GM12878 (cell line): ENCODE measurements at regions not wholly inside any gene's neighbourhood (a gene's known extent, or its start where the extent isn't known, plus 50 kb on each side); places are given as distances from the start of the nearest gene placed in this dataset.

Experiments used
- ATAC-seq: fragments of 200-7000 bp; cut with Tn5 transposase; 3 replicates; pipeline ENCODE4 v1.9.1; 2020; ENCODE audit warnings: mild to moderate bottlenecking, moderate library complexity
- BruUV-seq: library from RNA; stranded (reverse); fragments of 400-500 nt; replicated peaks from 2 replicates; lab custom pipeline; 2021; lab: Mats Ljungman, UMichigan
- CTCF ChIA-PET: fragments of 300-600 bp; sonication (Branson Sonifier 250); formaldehyde crosslinking; extraction: SDS; loops from one replicate; lab custom pipeline; 2021; ENCODE audit warnings: inconsistent platforms; lab: Yijun Ruan, JAX
- POLR2A ChIA-PET: fragments of 350-600 bp; formaldehyde crosslinking; extraction: SDS; loops from one replicate; lab custom pipeline; 2021; ENCODE audit warnings: inconsistent platforms; lab: Charles Lee
- RAD21 ChIA-PET: fragments of 300-600 bp; sonication (Branson Sonifier 250); formaldehyde crosslinking; loops from one replicate; lab custom pipeline; 2023; ENCODE audit warnings: antibody characterized with exemption; ENCODE audit not compliant: unreplicated experiment; lab: Charles Lee
- SMC1A ChIA-PET: fragments of 300-600 bp; sonication (Branson Sonifier 250); formaldehyde crosslinking; loops from one replicate; lab custom pipeline; 2023; ENCODE audit not compliant: unreplicated experiment, uncharacterized antibody; lab: Charles Lee
- DNase-seq: peaks from one replicate; pipeline ENCODE4 v3.0.0-alpha.2; 2011; ENCODE audit warnings: low read depth, low spot score
- FAIRE-seq: peaks from 3 replicates; lab custom pipeline; 2011; peaks lifted over from hg19 to GRCh38; lab: Jason Lieb, UNC
- H2AFZ ChIP-seq: 2 replicates; pipeline ENCODE4 v1.6.0; 2011; ENCODE audit warnings: low read depth, low read length, control low read depth; ENCODE audit not compliant: control insufficient read depth
- H3K27ac ChIP-seq: 2 replicates; pipeline ENCODE4 v1.5.1; 2011; ENCODE audit warnings: control low read depth; ENCODE audit not compliant: control insufficient read depth, insufficient read depth
- H3K27me3 ChIP-seq, 2 experiments: replicated peaks in 1 of 2; 2 replicates each; pipeline versions ENCODE4 v1.6.0 to v1.6.1; 2011; ENCODE audit warnings: low read length in 1 of 2; ENCODE audit not compliant: control insufficient read depth in 2 of 2, insufficient read depth in 2 of 2
- H3K36me3 ChIP-seq, 2 experiments: 2 replicates each; pipeline ENCODE4 v1.5.1; 2011; ENCODE audit warnings: low read length in 1 of 2; ENCODE audit not compliant: control insufficient read depth in 2 of 2, insufficient read depth in 2 of 2
- H3K4me1 ChIP-seq: 2 replicates; pipeline ENCODE4 v1.6.1; 2011; ENCODE audit warnings: mild to moderate bottlenecking, low read length, moderate library complexity, mixed read lengths; ENCODE audit not compliant: control insufficient read depth, insufficient read depth
- H3K4me2 ChIP-seq: 2 replicates; pipeline ENCODE4 v1.6.0; 2011; ENCODE audit warnings: control low read depth; ENCODE audit not compliant: control insufficient read depth, insufficient read depth
- H3K4me3 ChIP-seq: fragments of 200-600 bp; sonication (generic); 2 replicates; pipeline ENCODE4 v1.5.1; 2016
- H3K79me2 ChIP-seq: 2 replicates; pipeline ENCODE4 v1.6.0; 2011; ENCODE audit warnings: low read length; ENCODE audit not compliant: control insufficient read depth, insufficient read depth
- H3K9ac ChIP-seq: 2 replicates; pipeline ENCODE4 v1.8.0; 2011; ENCODE audit warnings: low read length, control low read depth, mixed read lengths; ENCODE audit not compliant: control insufficient read depth, insufficient read depth
- H3K9me3 ChIP-seq: replicated peaks from 3 replicates; pipeline ENCODE4 v1.5.1; 2011; ENCODE audit warnings: mild to moderate bottlenecking, low read length; ENCODE audit not compliant: control insufficient read depth, insufficient read depth
- H4K20me1 ChIP-seq: 2 replicates; pipeline ENCODE4 v1.6.0; 2011; ENCODE audit not compliant: control insufficient read depth, insufficient read depth
- IKZF1 ChIP-seq: fragments of 450-650 bp; conservative IDR thresholded peaks from 2 replicates; pipeline ENCODE4 v1.6.1; 2017; ENCODE audit warnings: antibody characterized with exemption, mild to moderate bottlenecking
- KDM1A ChIP-seq: fragments of 200-600 bp; sonication (generic); IDR thresholded peaks from 2 replicates; pipeline ENCODE4 v1.6.1; 2016; ENCODE audit warnings: borderline replicate concordance
- NR2F1 ChIP-seq: fragments of 450-650 bp; conservative IDR thresholded peaks from 2 replicates; pipeline ENCODE4 v1.6.1; 2017; ENCODE audit warnings: mild to moderate bottlenecking
- POU2F2 ChIP-seq: IDR thresholded peaks from 3 replicates; pipeline ENCODE4 v1.6.1; 2011; ENCODE audit warnings: low read depth, mild to moderate bottlenecking, low read length, borderline replicate concordance
- REST ChIP-seq: IDR thresholded peaks from 2 replicates; pipeline ENCODE4 v1.6.1; 2012; ENCODE audit warnings: mild to moderate bottlenecking, low read depth, low read length
- RFX5 ChIP-seq: IDR thresholded peaks from 2 replicates; pipeline ENCODE4 v1.6.1; 2011; ENCODE audit warnings: low read depth, low read length, improper control_type of control experiment
- SMC3 ChIP-seq: IDR thresholded peaks from 2 replicates; pipeline ENCODE4 v1.6.1; 2011; ENCODE audit warnings: low read length, improper control_type of control experiment, borderline replicate concordance
- SPI1 ChIP-seq: IDR thresholded peaks from 2 replicates; pipeline ENCODE4 v1.6.1; 2011; ENCODE audit warnings: low read depth, mild to moderate bottlenecking, low read length, moderate library complexity, borderline replicate concordance; ENCODE audit not compliant: insufficient read depth
- SREBF1 ChIP-seq: IDR thresholded peaks from 2 replicates; pipeline ENCODE4 v1.6.1; 2012; ENCODE audit warnings: mild to moderate bottlenecking, low read length
- STAT1 ChIP-seq: fragments of 450-650 bp; conservative IDR thresholded peaks from 2 replicates; pipeline ENCODE4 v1.6.1; 2014; ENCODE audit warnings: antibody characterized with exemption, mild to moderate bottlenecking
- SUPT20H ChIP-seq: IDR thresholded peaks from 2 replicates; pipeline ENCODE4 v1.6.1; 2011; ENCODE audit warnings: low read depth, mild to moderate bottlenecking, low read length, moderate library complexity, borderline replicate concordance; ENCODE audit not compliant: control insufficient read depth
- TARDBP ChIP-seq: IDR thresholded peaks from 2 replicates; pipeline ENCODE4 v1.6.1; 2016; ENCODE audit warnings: borderline replicate concordance
- TCF7 ChIP-seq: IDR thresholded peaks from 2 replicates; pipeline ENCODE4 v1.6.1; 2014; ENCODE audit warnings: antibody characterized with exemption, borderline replicate concordance
- WRNIP1 ChIP-seq: IDR thresholded peaks from 2 replicates; pipeline ENCODE4 v1.6.1; 2011; ENCODE audit warnings: low read depth, low read length, improper control_type of control experiment, borderline replicate concordance
- ZBED1 ChIP-seq: IDR thresholded peaks from 2 replicates; pipeline ENCODE4 v1.6.1; 2016; ENCODE audit warnings: borderline replicate concordance
- ZBTB33 ChIP-seq: fragments of 450-650 bp; IDR thresholded peaks from 2 replicates; pipeline ENCODE4 v1.6.1; 2017; ENCODE audit warnings: mild to moderate bottlenecking
- ZBTB4 ChIP-seq: fragments of 450-650 bp; formaldehyde crosslinking; IDR thresholded peaks from 2 replicates; pipeline ENCODE4 v1.4.0; 2022; ENCODE audit warnings: mild to moderate bottlenecking, moderate library complexity
- ZNF384 ChIP-seq: IDR thresholded peaks from 2 replicates; pipeline ENCODE4 v1.6.1; 2012; ENCODE audit warnings: low read depth, mild to moderate bottlenecking, low read length, improper control_type of control experiment, borderline replicate concordance
- whole genome bisulfite sequencing: methylation state at CpG from one replicate; pipeline ENCODE4 v1.1.6; 2016; ENCODE audit warnings: low lambda C conversion rate; ENCODE audit not compliant: insufficient replicate concordance, insufficient coverage; ENCODE audit errors: missing lambda C conversion rate; 5-methylcytosine and 5-hydroxymethylcytosine counted together
- in situ Hi-C: fragments of 300-500 bp; cut with MboI; formaldehyde crosslinking; loops from 9 replicates; pipeline ENCODE4 v1.14.3; 2018; ENCODE audit warnings: mixed read lengths
- intact Hi-C: fragments of 100-400 bp; cut with micrococcal nuclease; formaldehyde crosslinking; loops from one replicate; pipeline ENCODE4 v1.14.2; 2022; ENCODE audit not compliant: unreplicated experiment

- BruUV-seq, result no TSS peak
- RAD21 ChIA-PET, result no interaction called here
- Histone ChIP-seq H3K4me1 (no peaks in the 10 kb centered on the region), H4K20me1 (no peaks in the 10 kb centered on the region), H3K79me2 (no peaks in the 10 kb centered on the region), H3K9me3 (no peaks in the 10 kb centered on the region; the same call in 2 of the 3 replicates), H3K27me3 (no peaks in the 10 kb centered on the region), H3K27ac (no peak overlapping the region), H3K9ac (no peak overlapping the region), H3K4me3 (no peak overlapping the region), H3K4me2 (no peak overlapping the region), H2AFZ (no peak overlapping the region), H3K36me3 (no peaks in the 10 kb centered on the region)
- WGBS, result 40% methylated on average over 2 of the region's 3 CpGs
- intact Hi-C loops (no loop called here), in situ Hi-C loops (no loop called here)
- no peak for FAIRE-seq
- CTCF ChIA-PET, result interaction anchor here (0.9 to 1.8 kb wide), 2 partner anchors 9 to 12 kb away, joined by 3 to 4 read pairs; no protein-coding TSS in a partner anchor
- DNase-seq, result no peak
- SMC1A ChIA-PET, result interaction anchor here (0.7 kb wide), 1 partner anchor 585 kb away, joined by 4 read pairs; no protein-coding TSS in a partner anchor
- ATAC-seq, result no peak
- POLR2A ChIA-PET, result interaction anchor here (0.6 kb wide), 1 partner anchor 1583 kb away, joined by 3 read pairs; no protein-coding TSS in a partner anchor
- no peak for TF ChIP-seq ZBTB4
- TF ChIP-seq REST, result no peak
- no peak for TF ChIP-seq SUPT20H
- TF ChIP-seq POU2F2, result no peak
- TF ChIP-seq IKZF1, result no peak
- TF ChIP-seq ZBTB33, result no peak
- no peak for TF ChIP-seq ZNF384
- no peak for TF ChIP-seq SREBF1
- no peak for TF ChIP-seq TCF7
- TF ChIP-seq ZBED1, result no peak
- TF ChIP-seq RFX5, result no peak
- no peak for TF ChIP-seq KDM1A
- TF ChIP-seq STAT1, result no peak
- no peak for TF ChIP-seq WRNIP1
- TF ChIP-seq NR2F1, result no peak
- no peak for TF ChIP-seq TARDBP
- no peak for TF ChIP-seq SMC3
- TF ChIP-seq SPI1, result no peak
Measured at GRCh38 chr18:5030636-5031035, 166.4 kb downstream of the AKAIN1 start.
